ENCODE measurements at regions not wholly inside any gene's neighbourhood (a gene's known extent, or its start where the extent isn't known, plus 50 kb on each side); places are given as distances from the start of the nearest gene placed in this dataset.

GRCh38 chr3:116870379-116870778 is 160.8 kb downstream of the TUSC7 start:
- no peaks in the 10 kb centered on the region for H3K9me3 Mint-ChIP-seq (ENCODE audit: unreplicated experiment)
- Histone ChIP-seq H3K4me3 (ENCODE audit: low read depth, low read length) (no peak overlapping the region), H3K9me3 (no peaks in the 10 kb centered on the region), H3K4me1 (no peaks in the 10 kb centered on the region), H3K36me3 (ENCODE audit: control insufficient read depth, insufficient read depth, low read length) (no peaks in the 10 kb centered on the region), H3K27me3 (replicated peaks; ENCODE audit: control insufficient read depth, insufficient read depth, low read length) (no peaks in the 10 kb centered on the region)
- BruUV-seq (replicated peaks) = no TSS peak
- H3K36me3 Mint-ChIP-seq (ENCODE audit: insufficient read depth, unreplicated experiment) = no peaks in the 10 kb centered on the region
- intact Hi-C loops (cut with micrococcal nuclease; ENCODE audit: unreplicated experiment) = no loop called here
- H3K4me1 Mint-ChIP-seq (ENCODE audit: low read depth, unreplicated experiment) = no peaks in the 10 kb centered on the region
- DNase-seq = no peak
- POLR2A ChIA-PET = no interaction called here
- no peak for TF ChIP-seq CTCF (IDR thresholded peaks at IDR 0.05; ENCODE audit: insufficient read depth in 1 of 2, low read depth in 1 of 2, low read length in 1 of 2, severe bottlenecking in 1 of 2, unreplicated experiment in 1 of 2)
- CTCF ChIA-PET = no interaction called here
- H3K27ac Mint-ChIP-seq (ENCODE audit: unreplicated experiment) = no peak overlapping the region
- H3K27me3 Mint-ChIP-seq (ENCODE audit: insufficient read depth, unreplicated experiment) = peaks cover 4% of the 10 kb centered on the region
- no peak overlapping the region for H3K4me3 Mint-ChIP-seq (ENCODE audit: unreplicated experiment)

- no peak for TF ChIP-seq CTCF (IDR thresholded peaks at IDR 0.05; ENCODE audit: insufficient read depth in 1 of 2, low read depth in 1 of 2, low read length in 1 of 2, severe bottlenecking in 1 of 2, unreplicated experiment in 1 of 2)
- BruUV-seq (replicated peaks) = no TSS peak
- POLR2A ChIA-PET = no interaction called here
- Histone ChIP-seq H3K4me1 (no peaks in the 10 kb centered on the region), H3K36me3 (ENCODE audit: control insufficient read depth, insufficient read depth, low read length) (no peaks in the 10 kb centered on the region), H3K27me3 (replicated peaks; ENCODE audit: control insufficient read depth, insufficient read depth, low read length) (no peaks in the 10 kb centered on the region), H3K9me3 (no peaks in the 10 kb centered on the region), H3K4me3 (ENCODE audit: low read depth, low read length) (no peak overlapping the region)
- CTCF ChIA-PET = no interaction called here
- DNase-seq = no peak
- Mint-ChIP-seq H3K4me3 (ENCODE audit: unreplicated experiment) (no peak overlapping the region), H3K27me3 (ENCODE audit: insufficient read depth, unreplicated experiment) (peaks cover 4% of the 10 kb centered on the region), H3K36me3 (ENCODE audit: insufficient read depth, unreplicated experiment) (no peaks in the 10 kb centered on the region), H3K4me1 (ENCODE audit: low read depth, unreplicated experiment) (no peaks in the 10 kb centered on the region), H3K9me3 (ENCODE audit: unreplicated experiment) (no peaks in the 10 kb centered on the region), H3K27ac (ENCODE audit: unreplicated experiment) (no peak overlapping the region)
- intact Hi-C loops (cut with micrococcal nuclease; ENCODE audit: unreplicated experiment) = no loop called here
Measured at GRCh38 chr3:116871905-116872304, 162.3 kb downstream of the TUSC7 start.

- intact Hi-C loops (cut with micrococcal nuclease; ENCODE audit: unreplicated experiment) = no loop called here
- POLR2A ChIA-PET = no interaction called here
- Mint-ChIP-seq H3K27ac (ENCODE audit: unreplicated experiment) (no peak overlapping the region), H3K27me3 (ENCODE audit: insufficient read depth, unreplicated experiment) (peaks cover 4% of the 10 kb centered on the region), H3K4me3 (ENCODE audit: unreplicated experiment) (no peak overlapping the region), H3K4me1 (ENCODE audit: low read depth, unreplicated experiment) (no peaks in the 10 kb centered on the region), H3K9me3 (ENCODE audit: unreplicated experiment) (no peaks in the 10 kb centered on the region), H3K36me3 (ENCODE audit: insufficient read depth, unreplicated experiment) (no peaks in the 10 kb centered on the region)
- no TSS peak for BruUV-seq (replicated peaks)
- Histone ChIP-seq H3K9me3 (no peaks in the 10 kb centered on the region), H3K4me1 (no peaks in the 10 kb centered on the region), H3K4me3 (ENCODE audit: low read depth, low read length) (no peak overlapping the region), H3K36me3 (ENCODE audit: control insufficient read depth, insufficient read depth, low read length) (no peaks in the 10 kb centered on the region), H3K27me3 (replicated peaks; ENCODE audit: control insufficient read depth, insufficient read depth, low read length) (no peaks in the 10 kb centered on the region)
- DNase-seq = no peak
- CTCF ChIA-PET = no interaction called here
- no peak for TF ChIP-seq CTCF (IDR thresholded peaks at IDR 0.05; ENCODE audit: insufficient read depth in 1 of 2, low read depth in 1 of 2, low read length in 1 of 2, severe bottlenecking in 1 of 2, unreplicated experiment in 1 of 2)
Measured at GRCh38 chr3:116872688-116873087, 163.1 kb downstream of the TUSC7 start.
